ENCODE measurements at regions not wholly inside any gene's neighbourhood (a gene's known extent, or its start where the extent isn't known, plus 50 kb on each side); places are given as distances from the start of the nearest gene placed in this dataset.

DNA sequence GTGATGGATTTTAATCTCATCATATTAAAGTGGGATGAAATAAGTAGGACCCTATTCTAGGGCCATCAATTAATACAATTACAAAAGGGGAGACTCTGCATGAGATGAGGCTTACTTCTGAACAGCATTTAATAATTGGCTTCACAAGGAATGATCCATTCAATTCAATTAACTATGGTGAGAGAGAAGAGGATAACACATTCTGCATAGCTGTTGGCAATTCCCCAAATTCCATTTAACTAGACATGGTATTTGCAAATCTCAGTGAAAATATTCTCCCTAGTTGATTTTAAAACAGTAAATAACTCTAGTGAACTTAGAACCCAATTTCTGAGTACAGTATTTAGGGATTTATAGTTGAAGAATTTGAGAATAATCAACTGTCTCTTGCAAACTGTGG is 145.3 kb downstream of the NOC3L start:
- TF ChIP-seq, protein P1, sequence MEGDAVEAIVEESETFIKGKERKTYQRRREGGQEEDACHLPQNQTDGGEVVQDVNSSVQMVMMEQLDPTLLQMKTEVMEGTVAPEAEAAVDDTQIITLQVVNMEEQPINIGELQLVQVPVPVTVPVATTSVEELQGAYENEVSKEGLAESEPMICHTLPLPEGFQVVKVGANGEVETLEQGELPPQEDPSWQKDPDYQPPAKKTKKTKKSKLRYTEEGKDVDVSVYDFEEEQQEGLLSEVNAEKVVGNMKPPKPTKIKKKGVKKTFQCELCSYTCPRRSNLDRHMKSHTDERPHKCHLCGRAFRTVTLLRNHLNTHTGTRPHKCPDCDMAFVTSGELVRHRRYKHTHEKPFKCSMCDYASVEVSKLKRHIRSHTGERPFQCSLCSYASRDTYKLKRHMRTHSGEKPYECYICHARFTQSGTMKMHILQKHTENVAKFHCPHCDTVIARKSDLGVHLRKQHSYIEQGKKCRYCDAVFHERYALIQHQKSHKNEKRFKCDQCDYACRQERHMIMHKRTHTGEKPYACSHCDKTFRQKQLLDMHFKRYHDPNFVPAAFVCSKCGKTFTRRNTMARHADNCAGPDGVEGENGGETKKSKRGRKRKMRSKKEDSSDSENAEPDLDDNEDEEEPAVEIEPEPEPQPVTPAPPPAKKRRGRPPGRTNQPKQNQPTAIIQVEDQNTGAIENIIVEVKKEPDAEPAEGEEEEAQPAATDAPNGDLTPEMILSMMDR (IDR thresholded peaks at IDR 0.05), result no peak
- no peak for TF ChIP-seq POLR2AphosphoS5 (IDR thresholded peaks at IDR 0.05; ENCODE audit: low read depth, low read length)
- TF ChIP-seq, protein P2, sequence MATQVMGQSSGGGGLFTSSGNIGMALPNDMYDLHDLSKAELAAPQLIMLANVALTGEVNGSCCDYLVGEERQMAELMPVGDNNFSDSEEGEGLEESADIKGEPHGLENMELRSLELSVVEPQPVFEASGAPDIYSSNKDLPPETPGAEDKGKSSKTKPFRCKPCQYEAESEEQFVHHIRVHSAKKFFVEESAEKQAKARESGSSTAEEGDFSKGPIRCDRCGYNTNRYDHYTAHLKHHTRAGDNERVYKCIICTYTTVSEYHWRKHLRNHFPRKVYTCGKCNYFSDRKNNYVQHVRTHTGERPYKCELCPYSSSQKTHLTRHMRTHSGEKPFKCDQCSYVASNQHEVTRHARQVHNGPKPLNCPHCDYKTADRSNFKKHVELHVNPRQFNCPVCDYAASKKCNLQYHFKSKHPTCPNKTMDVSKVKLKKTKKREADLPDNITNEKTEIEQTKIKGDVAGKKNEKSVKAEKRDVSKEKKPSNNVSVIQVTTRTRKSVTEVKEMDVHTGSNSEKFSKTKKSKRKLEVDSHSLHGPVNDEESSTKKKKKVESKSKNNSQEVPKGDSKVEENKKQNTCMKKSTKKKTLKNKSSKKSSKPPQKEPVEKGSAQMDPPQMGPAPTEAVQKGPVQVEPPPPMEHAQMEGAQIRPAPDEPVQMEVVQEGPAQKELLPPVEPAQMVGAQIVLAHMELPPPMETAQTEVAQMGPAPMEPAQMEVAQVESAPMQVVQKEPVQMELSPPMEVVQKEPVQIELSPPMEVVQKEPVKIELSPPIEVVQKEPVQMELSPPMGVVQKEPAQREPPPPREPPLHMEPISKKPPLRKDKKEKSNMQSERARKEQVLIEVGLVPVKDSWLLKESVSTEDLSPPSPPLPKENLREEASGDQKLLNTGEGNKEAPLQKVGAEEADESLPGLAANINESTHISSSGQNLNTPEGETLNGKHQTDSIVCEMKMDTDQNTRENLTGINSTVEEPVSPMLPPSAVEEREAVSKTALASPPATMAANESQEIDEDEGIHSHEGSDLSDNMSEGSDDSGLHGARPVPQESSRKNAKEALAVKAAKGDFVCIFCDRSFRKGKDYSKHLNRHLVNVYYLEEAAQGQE (IDR thresholded peaks at IDR 0.05; ENCODE audit: insufficient read depth in 1 of 2, low read depth in 2 of 2, low read length in 1 of 2), result no peak
- TF ChIP-seq SIN3A (IDR thresholded peaks at IDR 0.05; ENCODE audit: borderline replicate concordance, insufficient read depth, low read depth, low read length), result no peak
- no peak for TF ChIP-seq TCF7L2 (IDR thresholded peaks at IDR 0.05; ENCODE audit: low read depth, low read length)
